ENCODE measurements at regions not wholly inside any gene's neighbourhood (a gene's known extent, or its start where the extent isn't known, plus 50 kb on each side); places are given as distances from the start of the nearest gene placed in this dataset.

- H3K4me3 ChIP-seq (ENCODE audit: low read depth, low read length) = no peak overlapping the region
- no peak for TF ChIP-seq CTCF (IDR thresholded peaks at IDR 0.05; ENCODE audit: insufficient read depth, low read length)
- DNase-seq (ENCODE audit: low read depth) = no peak
Observed at GRCh38 chr12:89083491-89083890, 268.8 kb downstream of the DUSP6 start.

- no peak for DNase-seq (ENCODE audit: low read depth)
- no peak for TF ChIP-seq CTCF (IDR thresholded peaks at IDR 0.05; ENCODE audit: insufficient read depth, low read length)
- no peak overlapping the region for H3K4me3 ChIP-seq (ENCODE audit: low read depth, low read length)
Observed at GRCh38 chr12:89082370-89082753, 269.9 kb downstream of the DUSP6 start.

- H3K4me3 ChIP-seq (ENCODE audit: low read depth, low read length) = no peak overlapping the region
- TF ChIP-seq CTCF (IDR thresholded peaks at IDR 0.05; ENCODE audit: insufficient read depth, low read length) = no peak
- DNase-seq (ENCODE audit: low read depth) = no peak
Observed at GRCh38 chr12:89081719-89082369, 270.5 kb downstream of the DUSP6 start.

GRCh38 chr12:89080793-89081465, 271.4 kb downstream of the DUSP6 start:
- H3K4me3 ChIP-seq (ENCODE audit: low read depth, low read length) = no peak overlapping the region
- TF ChIP-seq CTCF (IDR thresholded peaks at IDR 0.05; ENCODE audit: insufficient read depth, low read length) = no peak
- DNase-seq (ENCODE audit: low read depth) = no peak

- H3K4me3 ChIP-seq (ENCODE audit: low read depth, low read length) = no peak overlapping the region
- TF ChIP-seq CTCF (IDR thresholded peaks at IDR 0.05; ENCODE audit: insufficient read depth, low read length) = no peak
- peak; percentile 57 for DNase-seq (ENCODE audit: low read depth)
Observed at GRCh38 chr12:89075880-89076540, 276.3 kb downstream of the DUSP6 start.

- H3K4me3 ChIP-seq (ENCODE audit: low read depth, low read length) = no peak overlapping the region
- DNase-seq (ENCODE audit: low read depth) = no peak
- no peak for TF ChIP-seq CTCF (IDR thresholded peaks at IDR 0.05; ENCODE audit: insufficient read depth, low read length)
Observed at GRCh38 chr12:89073659-89074058, 278.6 kb downstream of the DUSP6 start.
